Smooth muscle cell (in vitro differentiated cells): ENCODE measurements at regions not wholly inside any gene's neighbourhood (a gene's known extent, or its start where the extent isn't known, plus 50 kb on each side); places are given as distances from the start of the nearest gene placed in this dataset.

Experiments
- DNase-seq: peaks from one replicate; lab custom pipeline; 2025; ENCODE audit not compliant: unreplicated experiment; lab: John Stamatoyannopoulos, UW
- H2AFZ ChIP-seq: fragments of 200-600 bp; sonication (generic); 2 replicates; pipeline ENCODE4 v1.6.0; 2016; ENCODE audit warnings: antibody characterized with exemption, low read depth, mild to moderate bottlenecking
- H3F3A ChIP-seq: fragments of 200-600 bp; sonication (generic); 2 replicates; pipeline ENCODE4 v1.6.0; 2017; ENCODE audit warnings: antibody characterized with exemption, low read depth
- H3K27ac ChIP-seq: fragments of 200-600 bp; sonication (generic); 2 replicates; pipeline ENCODE4 v1.5.1; 2016; ENCODE audit warnings: low read depth, mild to moderate bottlenecking
- H3K27me3 ChIP-seq: fragments of 200-600 bp; sonication (generic); 2 replicates; pipeline ENCODE4 v1.6.1; 2016; ENCODE audit warnings: low read depth, mild to moderate bottlenecking
- H3K36me3 ChIP-seq: fragments of 200-600 bp; sonication (generic); 2 replicates; pipeline ENCODE4 v1.5.1; 2016; ENCODE audit warnings: low read depth
- H3K4me1 ChIP-seq: fragments of 200-600 bp; sonication (generic); 2 replicates; pipeline ENCODE4 v1.5.1; 2016; ENCODE audit warnings: low read depth
- H3K4me2 ChIP-seq: fragments of 200-600 bp; sonication (generic); 2 replicates; pipeline ENCODE4 v1.6.0; 2016; ENCODE audit warnings: mild to moderate bottlenecking
- H3K4me3 ChIP-seq: fragments of 200-600 bp; sonication (generic); 2 replicates; pipeline ENCODE4 v1.5.1; 2016; ENCODE audit warnings: mild to moderate bottlenecking
- H3K79me2 ChIP-seq: fragments of 200-600 bp; sonication (generic); 2 replicates; pipeline ENCODE4 v1.6.0; 2016; ENCODE audit warnings: low read depth, mild to moderate bottlenecking
- H3K9ac ChIP-seq: fragments of 200-600 bp; sonication (generic); 2 replicates; pipeline ENCODE4 v1.6.0; 2016; ENCODE audit warnings: low read depth
- H3K9me3 ChIP-seq: fragments of 200-600 bp; sonication (generic); replicated peaks from 2 replicates; pipeline ENCODE4 v1.5.1; 2016; ENCODE audit warnings: low read depth
- H4K20me1 ChIP-seq: fragments of 200-600 bp; sonication (generic); 2 replicates; pipeline ENCODE4 v1.6.0; 2016; ENCODE audit warnings: low read depth
- WGBS: methylation state at CpG from one replicate; pipeline ENCODE4 v1.1.7; 2016; ENCODE audit warnings: low lambda C conversion rate; 5-methylcytosine and 5-hydroxymethylcytosine counted together
- TF ChIP-seq, protein P1 (sequence below): fragments of 200-600 bp; sonication (generic); IDR thresholded peaks from 2 replicates; pipeline ENCODE4 v1.5.1; 2017; ENCODE audit warnings: borderline replicate concordance, mild to moderate bottlenecking, antibody characterized with exemption; ENCODE audit not compliant: insufficient read depth, poor library complexity, severe bottlenecking

DNA sequence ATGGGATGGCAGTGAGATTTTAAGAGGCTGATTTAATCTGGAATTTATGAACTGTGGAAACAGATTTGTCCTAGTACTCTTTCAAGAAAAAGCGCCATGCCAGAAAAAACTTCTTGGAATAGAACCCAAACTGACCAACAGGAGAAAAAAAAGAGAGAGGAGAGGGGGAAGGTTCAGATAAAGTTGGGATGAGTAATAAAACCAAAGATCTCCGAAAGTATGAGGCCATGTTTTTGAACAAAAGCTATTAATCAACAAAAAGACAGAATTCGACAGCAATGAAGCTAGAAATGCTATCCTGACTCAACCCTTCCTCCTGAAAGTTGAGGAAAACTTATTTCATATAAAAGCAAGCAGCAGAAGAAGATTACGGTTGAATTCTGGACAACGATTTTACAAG is 135.5 kb downstream of the CEMIP2 start:
- no peaks in the 10 kb centered on the region for H3K36me3 ChIP-seq
- no peaks in the 10 kb centered on the region for H3F3A ChIP-seq
- no peaks in the 10 kb centered on the region for H3K27me3 ChIP-seq
- H3K4me2 ChIP-seq: no peak overlapping the region
- H3K9ac ChIP-seq: no peak overlapping the region
- H3K4me1 ChIP-seq: no peaks in the 10 kb centered on the region
- no peaks in the 10 kb centered on the region for H3K9me3 ChIP-seq
- no peak overlapping the region for H2AFZ ChIP-seq
- WGBS: 83% methylated on average over 5 of the region's 5 CpGs
- H4K20me1 ChIP-seq: no peaks in the 10 kb centered on the region
- TF ChIP-seq, protein P1, sequence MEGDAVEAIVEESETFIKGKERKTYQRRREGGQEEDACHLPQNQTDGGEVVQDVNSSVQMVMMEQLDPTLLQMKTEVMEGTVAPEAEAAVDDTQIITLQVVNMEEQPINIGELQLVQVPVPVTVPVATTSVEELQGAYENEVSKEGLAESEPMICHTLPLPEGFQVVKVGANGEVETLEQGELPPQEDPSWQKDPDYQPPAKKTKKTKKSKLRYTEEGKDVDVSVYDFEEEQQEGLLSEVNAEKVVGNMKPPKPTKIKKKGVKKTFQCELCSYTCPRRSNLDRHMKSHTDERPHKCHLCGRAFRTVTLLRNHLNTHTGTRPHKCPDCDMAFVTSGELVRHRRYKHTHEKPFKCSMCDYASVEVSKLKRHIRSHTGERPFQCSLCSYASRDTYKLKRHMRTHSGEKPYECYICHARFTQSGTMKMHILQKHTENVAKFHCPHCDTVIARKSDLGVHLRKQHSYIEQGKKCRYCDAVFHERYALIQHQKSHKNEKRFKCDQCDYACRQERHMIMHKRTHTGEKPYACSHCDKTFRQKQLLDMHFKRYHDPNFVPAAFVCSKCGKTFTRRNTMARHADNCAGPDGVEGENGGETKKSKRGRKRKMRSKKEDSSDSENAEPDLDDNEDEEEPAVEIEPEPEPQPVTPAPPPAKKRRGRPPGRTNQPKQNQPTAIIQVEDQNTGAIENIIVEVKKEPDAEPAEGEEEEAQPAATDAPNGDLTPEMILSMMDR: no peak
- H3K4me3 ChIP-seq: no peak overlapping the region
- no peaks in the 10 kb centered on the region for H3K79me2 ChIP-seq
- no peak overlapping the region for H3K27ac ChIP-seq
- DNase-seq: no peak

DNA sequence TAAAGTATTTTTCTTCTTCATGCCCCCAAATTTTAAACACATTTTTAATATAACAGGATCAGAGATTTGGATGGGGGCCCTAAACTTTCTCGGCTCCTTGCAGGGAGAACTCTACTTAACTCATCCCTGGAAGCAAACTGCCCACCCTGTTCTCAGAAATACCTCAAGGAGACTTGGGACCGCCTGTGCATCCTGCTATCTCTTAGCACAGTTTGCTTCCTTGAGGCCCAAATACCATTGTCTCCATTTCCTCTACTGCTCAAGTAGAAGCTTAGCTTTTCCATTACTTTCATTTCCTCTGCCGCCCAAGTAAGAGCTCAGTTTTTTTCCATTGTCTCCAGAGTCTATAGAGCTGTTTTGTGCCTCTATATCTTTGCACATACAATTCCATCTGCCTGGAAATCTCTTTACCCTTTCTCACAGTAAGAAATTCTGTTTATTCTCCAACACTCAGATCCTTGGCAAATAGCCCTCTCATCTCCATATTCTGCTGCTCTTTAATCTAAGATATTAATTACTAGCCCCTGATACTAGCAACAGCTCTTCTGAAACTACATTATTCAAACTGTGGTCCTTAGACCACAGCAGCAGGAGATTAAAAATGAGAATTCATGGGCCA is 137.8 kb downstream of the CEMIP2 start:
- Histone ChIP-seq H3K4me1 (no peaks in the 10 kb centered on the region), H3K27ac (no peak overlapping the region), H3K4me3 (no peak overlapping the region), H3K9ac (no peak overlapping the region), H3F3A (no peaks in the 10 kb centered on the region), H3K4me2 (no peak overlapping the region), H3K79me2 (no peaks in the 10 kb centered on the region), H3K36me3 (no peaks in the 10 kb centered on the region), H2AFZ (no peak overlapping the region), H4K20me1 (no peaks in the 10 kb centered on the region), H3K9me3 (no peaks in the 10 kb centered on the region), H3K27me3 (no peaks in the 10 kb centered on the region)
- 80% methylated on average over 3 of the region's 3 CpGs for WGBS
- DNase-seq: no peak
- TF ChIP-seq, protein P1: no peak

DNA sequence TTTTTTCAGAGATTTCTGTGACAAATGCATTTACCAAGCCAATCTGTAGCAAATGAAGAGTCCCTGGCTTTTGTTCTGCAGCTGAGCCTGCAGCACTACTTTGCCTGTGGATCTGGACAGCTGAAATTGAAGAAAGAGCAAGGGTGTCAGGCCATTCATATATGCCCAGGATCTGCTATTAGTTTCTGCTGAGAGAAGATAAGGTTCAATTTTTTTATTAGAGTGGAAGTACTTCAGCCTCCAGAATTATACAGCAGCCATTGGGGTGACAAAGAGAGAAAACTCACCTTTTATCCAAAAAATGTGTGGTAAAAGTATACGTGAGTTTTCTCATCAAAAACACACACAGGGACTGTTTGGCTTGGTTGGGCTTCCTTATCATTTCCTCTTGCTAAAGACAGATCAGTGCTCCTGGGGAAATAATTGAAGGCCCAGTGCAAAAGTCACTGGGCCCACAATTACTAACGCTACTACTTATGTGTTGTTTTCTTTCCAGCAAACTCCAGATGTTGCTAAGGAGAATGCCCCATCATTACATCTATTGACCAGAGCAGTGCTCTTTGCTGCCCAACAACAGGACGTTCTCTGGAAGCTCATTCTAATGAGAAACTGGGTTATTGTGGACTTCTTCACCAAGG is 138.6 kb downstream of the CEMIP2 start:
- H3K36me3 ChIP-seq: no peaks in the 10 kb centered on the region
- H3K27ac ChIP-seq: no peak overlapping the region
- no peaks in the 10 kb centered on the region for H3K27me3 ChIP-seq
- no peaks in the 10 kb centered on the region for H4K20me1 ChIP-seq
- no peaks in the 10 kb centered on the region for H3K79me2 ChIP-seq
- no peak for DNase-seq
- H2AFZ ChIP-seq: no peak overlapping the region
- H3K4me3 ChIP-seq: no peak overlapping the region
- H3K9me3 ChIP-seq: no peaks in the 10 kb centered on the region
- H3K4me2 ChIP-seq: no peak overlapping the region
- TF ChIP-seq, protein P1: no peak
- no peaks in the 10 kb centered on the region for H3F3A ChIP-seq
- 53% methylated on average over 3 of the region's 3 CpGs for WGBS
- H3K4me1 ChIP-seq: no peaks in the 10 kb centered on the region
- H3K9ac ChIP-seq: no peak overlapping the region

DNA sequence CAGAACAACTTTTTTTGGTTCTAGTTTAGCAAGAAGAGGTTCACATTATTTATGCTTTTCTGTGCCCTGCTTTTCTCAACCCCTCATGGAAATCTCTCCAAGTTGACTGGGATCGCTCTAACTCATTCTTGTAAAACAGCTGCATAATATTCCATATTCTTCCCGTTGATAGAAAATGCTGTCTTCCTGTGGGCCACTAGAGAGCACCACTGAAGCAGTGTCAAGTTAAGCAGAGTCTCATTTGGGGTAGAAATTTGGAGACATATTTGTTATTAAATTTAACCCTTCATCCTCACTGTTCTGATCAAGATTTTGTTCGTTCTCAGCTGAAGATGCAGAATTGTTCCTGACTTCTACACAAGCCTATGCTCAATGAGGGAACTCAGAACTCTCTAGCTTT is 140.1 kb downstream of the CEMIP2 start:
- TF ChIP-seq, protein P1: peak; percentile 14
- Histone ChIP-seq H3K4me2 (no peak overlapping the region), H3K36me3 (no peaks in the 10 kb centered on the region), H3K9ac (no peak overlapping the region), H3K4me1 (no peaks in the 10 kb centered on the region), H3K4me3 (no peak overlapping the region), H3F3A (no peaks in the 10 kb centered on the region), H3K27ac (no peak overlapping the region), H3K27me3 (no peaks in the 10 kb centered on the region), H2AFZ (no peak overlapping the region), H3K9me3 (no peaks in the 10 kb centered on the region), H4K20me1 (no peaks in the 10 kb centered on the region), H3K79me2 (no peaks in the 10 kb centered on the region)
- 92% methylated on average over 3 of the region's 3 CpGs for WGBS
- DNase-seq: no peak
